Naive thymus-derived CD4-positive, alpha-beta T cell (primary cell): ENCODE measurements at regions not wholly inside any gene's neighbourhood (a gene's known extent, or its start where the extent isn't known, plus 50 kb on each side); places are given as distances from the start of the nearest gene placed in this dataset.

Experiments used
- ATAC-seq: fragments of 150-1000 bp; cut with Tn5 transposase; 2 replicates; pipeline ENCODE4 v1.10.0; 2021; ENCODE audit warnings: mild to moderate bottlenecking, moderate library complexity
- CTCF ChIA-PET: fragments of 350-600 bp; sonication (Branson Sonifier 250); formaldehyde crosslinking; loops from one replicate; lab custom pipeline; 2021; ENCODE audit warnings: antibody characterized with exemption; lab: Charles Lee
- POLR2A ChIA-PET: fragments of 350-600 bp; sonication (Branson Sonifier 250); formaldehyde crosslinking; loops from one replicate; lab custom pipeline; 2021; ENCODE audit warnings: antibody characterized with exemption, inconsistent platforms; lab: Charles Lee
- DNase-seq, 9 donors: peaks; one replicate each; pipeline versions ENCODE4 v3.0.0 to v3.0.0-alpha.2; 2020 to 2022; ENCODE audit warnings: mixed read lengths in 1 of 9
- H3K27ac ChIP-seq: one replicate; pipeline ENCODE4 v1.7.0; 2013; ENCODE audit warnings: mild to moderate bottlenecking, low read depth, low read length, moderate library complexity
- H3K27me3 ChIP-seq, 2 donors: one replicate each; pipeline ENCODE4 v1.7.0; 2013; ENCODE audit warnings: low read length in 2 of 2, mild to moderate bottlenecking in 2 of 2, moderate library complexity in 2 of 2; ENCODE audit not compliant: control insufficient read depth in 2 of 2, insufficient read depth in 2 of 2
- H3K36me3 ChIP-seq, 3 experiments: 1 replicate in 2 of 3; 2 replicates in 1 of 3; pipeline ENCODE4 v1.7.0; 2013; ENCODE audit warnings: low read length in 3 of 3, mild to moderate bottlenecking in 3 of 3, moderate library complexity in 1 of 3; ENCODE audit not compliant: insufficient read depth in 3 of 3, control insufficient read depth in 2 of 3
- H3K4me1 ChIP-seq, 2 donors: one replicate each; pipeline ENCODE4 v1.7.0; 2013; ENCODE audit warnings: low read length in 2 of 2, mild to moderate bottlenecking in 2 of 2, moderate library complexity in 1 of 2; ENCODE audit not compliant: control insufficient read depth in 2 of 2, insufficient read depth in 2 of 2
- H3K4me3 ChIP-seq: 2 replicates; pipeline ENCODE4 v1.7.0; 2013; ENCODE audit warnings: mild to moderate bottlenecking, low read length
- H3K9me3 ChIP-seq, 3 experiments: 1 replicate in 2 of 3; 2 replicates in 1 of 3; pipeline ENCODE4 v1.7.0; 2013; ENCODE audit warnings: low read length in 3 of 3; ENCODE audit not compliant: control insufficient read depth in 2 of 3
- H3K27ac Mint-ChIP-seq, 9 donors: one replicate each; pipeline ENCODE4 v1.8.0; 2020 to 2022; ENCODE audit warnings: mixed read lengths in 9 of 9, mild to moderate bottlenecking in 8 of 9, moderate library complexity in 5 of 9, inconsistent platforms in 2 of 9
- H3K27me3 Mint-ChIP-seq, 5 donors: one replicate each; pipeline ENCODE4 v1.8.0; 2021 to 2022; ENCODE audit warnings: mixed read lengths in 5 of 5, mild to moderate bottlenecking in 1 of 5
- H3K36me3 Mint-ChIP-seq, 5 donors: one replicate each; pipeline ENCODE4 v1.8.0; 2020 to 2022; ENCODE audit warnings: mixed read lengths in 5 of 5, mild to moderate bottlenecking in 3 of 5, inconsistent platforms in 1 of 5
- H3K4me1 Mint-ChIP-seq, 7 donors: one replicate each; pipeline ENCODE4 v1.8.0; 2020 to 2022; ENCODE audit warnings: mixed read lengths in 7 of 7, mild to moderate bottlenecking in 3 of 7, inconsistent platforms in 1 of 7
- H3K4me3 Mint-ChIP-seq, 10 donors: one replicate each; pipeline ENCODE4 v1.8.0; 2020 to 2022; ENCODE audit warnings: mild to moderate bottlenecking in 10 of 10, mixed read lengths in 10 of 10, moderate library complexity in 6 of 10, inconsistent platforms in 2 of 10
- H3K9me3 Mint-ChIP-seq, 11 donors: one replicate each; pipeline ENCODE4 v1.8.0; 2020 to 2022; ENCODE audit warnings: mixed read lengths in 11 of 11, mild to moderate bottlenecking in 4 of 11, inconsistent platforms in 1 of 11, moderate library complexity in 1 of 11
- intact Hi-C, 2 donors: fragments of 100-400 bp; cut with micrococcal nuclease; formaldehyde crosslinking; loops; one replicate each; pipeline ENCODE4 v1.15.1; 2023

- Mint-ChIP-seq H3K27me3 (peaks cover 0 to 15% (median 15%) of the 10 kb centered on the region in 5 donors), H3K9me3 (peaks cover 0 to 4% (median 0%) of the 10 kb centered on the region in 11 donors), H3K4me3 (no peak overlapping the region), H3K36me3 (no peaks in the 10 kb centered on the region), H3K4me1 (no peaks in the 10 kb centered on the region), H3K27ac (no peak overlapping the region)
- Histone ChIP-seq H3K9me3 (no peaks in the 10 kb centered on the region), H3K4me1 (no peaks in the 10 kb centered on the region), H3K36me3 (no peaks in the 10 kb centered on the region), H3K27ac (no peak overlapping the region), H3K4me3 (no peak overlapping the region), H3K27me3 (no peaks in the 10 kb centered on the region)
- ATAC-seq (no peak), DNase-seq (no peak)
- ChIA-PET CTCF (no interaction called here), POLR2A (no interaction called here)
- intact Hi-C loops: no loop called here
These were observed 195.6 kb downstream of the ZNF326 start for GRCh38 chr1:90190523-90190922.

DNA sequence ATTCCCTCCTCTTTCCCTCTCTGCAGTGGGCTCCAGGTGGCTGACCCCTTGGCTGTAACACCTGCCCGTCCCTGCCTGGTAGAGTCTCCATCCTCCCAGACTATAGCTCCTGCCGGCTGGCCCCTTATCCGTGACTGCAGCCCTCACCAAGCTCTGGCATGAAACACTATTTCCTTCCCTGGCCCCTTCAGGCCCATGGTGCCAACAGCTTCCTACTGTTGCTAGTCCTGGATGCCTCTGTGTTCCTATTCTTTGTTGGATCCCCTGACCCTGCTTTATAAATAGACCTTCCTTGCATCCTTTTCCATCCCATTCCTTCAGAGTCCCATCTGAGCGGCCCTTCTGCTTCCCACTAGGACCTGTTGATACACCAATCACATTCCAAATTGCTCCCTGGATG is 195.0 kb downstream of the ZNF326 start:
- DNase-seq (no peak), ATAC-seq (no peak)
- no peaks in the 10 kb centered on the region for H3K27me3 ChIP-seq
- no peak overlapping the region for H3K4me3 Mint-ChIP-seq
- ChIA-PET POLR2A (no interaction called here), CTCF (no interaction called here)
- no peak overlapping the region for H3K4me3 ChIP-seq
- no peaks in the 10 kb centered on the region for H3K4me1 ChIP-seq
- H3K27ac Mint-ChIP-seq: no peak overlapping the region
- no peaks in the 10 kb centered on the region for H3K36me3 Mint-ChIP-seq
- H3K9me3 ChIP-seq: no peaks in the 10 kb centered on the region
- H3K27me3 Mint-ChIP-seq: peaks cover 0 to 18% (median 15%) of the 10 kb centered on the region in 5 donors
- intact Hi-C loops: no loop called here
- H3K4me1 Mint-ChIP-seq: no peaks in the 10 kb centered on the region
- H3K27ac ChIP-seq: no peak overlapping the region
- peaks cover 0 to 4% (median 0%) of the 10 kb centered on the region in 11 donors for H3K9me3 Mint-ChIP-seq
- H3K36me3 ChIP-seq: no peaks in the 10 kb centered on the region

GRCh38 chr1:90187323-90187585 is 192.3 kb downstream of the ZNF326 start:
- no peaks in the 10 kb centered on the region for H3K9me3 ChIP-seq
- H3K27ac ChIP-seq: no peak overlapping the region
- Mint-ChIP-seq H3K27ac (no peak overlapping the region), H3K4me1 (no peaks in the 10 kb centered on the region), H3K4me3 (no peak overlapping the region), H3K9me3 (peaks cover 0 to 7% (median 0%) of the 10 kb centered on the region in 11 donors), H3K36me3 (no peaks in the 10 kb centered on the region), H3K27me3 (peaks cover 0 to 22% (median 17%) of the 10 kb centered on the region in 5 donors)
- intact Hi-C loops: no loop called here
- no peaks in the 10 kb centered on the region for H3K27me3 ChIP-seq
- H3K4me3 ChIP-seq: no peak overlapping the region
- CTCF ChIA-PET: no interaction called here
- ATAC-seq (no peak), DNase-seq (no peak)
- POLR2A ChIA-PET: no interaction called here
- no peaks in the 10 kb centered on the region for H3K36me3 ChIP-seq
- no peaks in the 10 kb centered on the region for H3K4me1 ChIP-seq

DNA sequence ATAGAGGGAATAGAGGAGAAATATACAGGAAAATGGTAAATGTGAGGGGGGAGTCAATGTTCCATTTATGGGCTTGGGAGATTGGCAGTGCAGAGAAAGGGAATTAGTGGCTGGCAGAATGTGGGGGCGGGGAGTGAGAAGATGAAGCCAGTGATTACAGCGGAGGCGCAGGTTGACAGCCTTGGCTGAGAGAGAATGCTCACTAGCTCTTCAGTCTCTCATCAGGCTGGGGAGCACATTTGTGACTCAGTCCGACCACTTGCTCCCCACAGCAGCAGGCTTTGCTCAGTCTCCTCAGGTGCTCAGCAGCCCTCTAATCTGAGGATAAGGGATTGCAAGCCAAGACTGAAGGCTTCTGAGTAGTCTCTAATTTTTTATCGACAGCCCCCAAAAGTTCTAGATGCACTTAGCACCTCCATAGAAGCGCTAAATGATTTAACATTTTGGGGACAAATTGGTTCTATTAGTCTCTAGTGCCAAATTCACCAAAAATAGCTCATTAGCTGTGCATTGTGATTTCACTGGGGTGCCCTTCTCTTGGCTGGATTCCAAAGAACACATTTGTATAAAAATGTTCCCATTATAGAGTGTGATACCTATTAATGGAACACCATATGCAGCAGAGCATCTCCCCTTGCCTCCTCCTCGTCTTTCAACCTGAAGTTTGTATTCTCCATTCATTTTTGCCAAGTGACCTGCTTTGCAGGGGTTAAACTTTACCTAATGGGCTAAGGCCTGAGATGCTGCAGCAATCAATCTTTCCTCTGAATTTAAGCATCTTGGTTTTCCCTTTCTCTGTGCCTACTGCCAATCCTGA is 191.8 kb downstream of the ZNF326 start:
- DNase-seq (no peak), ATAC-seq (no peak)
- intact Hi-C loops: no loop called here
- no peak overlapping the region for H3K27ac ChIP-seq
- Mint-ChIP-seq H3K4me1 (no peaks in the 10 kb centered on the region), H3K9me3 (peaks cover 0 to 7% (median 0%) of the 10 kb centered on the region in 11 donors), H3K4me3 (no peak overlapping the region), H3K27me3 (peaks cover 0 to 22% (median 17%) of the 10 kb centered on the region in 5 donors), H3K36me3 (no peaks in the 10 kb centered on the region), H3K27ac (no peak overlapping the region)
- no peaks in the 10 kb centered on the region for H3K27me3 ChIP-seq
- ChIA-PET CTCF (no interaction called here), POLR2A (no interaction called here)
- H3K9me3 ChIP-seq: no peaks in the 10 kb centered on the region
- no peak overlapping the region for H3K4me3 ChIP-seq
- H3K36me3 ChIP-seq: no peaks in the 10 kb centered on the region
- no peaks in the 10 kb centered on the region for H3K4me1 ChIP-seq

GRCh38 chr1:90176530-90176929 is 181.6 kb downstream of the ZNF326 start:
- H3K4me3 ChIP-seq: no peak overlapping the region
- intact Hi-C loops: no loop called here
- Mint-ChIP-seq H3K27ac (no peak overlapping the region), H3K36me3 (no peaks in the 10 kb centered on the region), H3K4me1 (no peaks in the 10 kb centered on the region), H3K4me3 (no peak overlapping the region), H3K9me3 (peaks cover 0 to 10% (median 0%) of the 10 kb centered on the region in 11 donors), H3K27me3 (peaks cover 0 to 16% (median 7%) of the 10 kb centered on the region in 5 donors)
- ChIA-PET CTCF (no interaction called here), POLR2A (no interaction called here)
- no peaks in the 10 kb centered on the region for H3K36me3 ChIP-seq
- H3K4me1 ChIP-seq: no peaks in the 10 kb centered on the region
- DNase-seq (no peak), ATAC-seq (no peak)
- H3K9me3 ChIP-seq: no peaks in the 10 kb centered on the region
- H3K27ac ChIP-seq: no peak overlapping the region
- H3K27me3 ChIP-seq: no peaks in the 10 kb centered on the region

- Histone ChIP-seq H3K27ac (no peak overlapping the region), H3K4me1 (no peaks in the 10 kb centered on the region), H3K36me3 (no peaks in the 10 kb centered on the region), H3K9me3 (no peaks in the 10 kb centered on the region), H3K27me3 (no peaks in the 10 kb centered on the region), H3K4me3 (no peak overlapping the region)
- no peak for DNase-seq
- no peak for ATAC-seq
- Mint-ChIP-seq H3K36me3 (no peaks in the 10 kb centered on the region), H3K9me3 (peaks cover 0 to 10% (median 0%) of the 10 kb centered on the region in 11 donors), H3K4me3 (no peak overlapping the region), H3K27ac (no peak overlapping the region), H3K27me3 (peaks cover 0 to 16% (median 7%) of the 10 kb centered on the region in 5 donors), H3K4me1 (no peaks in the 10 kb centered on the region)
- intact Hi-C loops: no loop called here
- CTCF ChIA-PET: no interaction called here
- POLR2A ChIA-PET: no interaction called here
These were observed 180.7 kb downstream of the ZNF326 start for GRCh38 chr1:90175490-90176167.

DNA sequence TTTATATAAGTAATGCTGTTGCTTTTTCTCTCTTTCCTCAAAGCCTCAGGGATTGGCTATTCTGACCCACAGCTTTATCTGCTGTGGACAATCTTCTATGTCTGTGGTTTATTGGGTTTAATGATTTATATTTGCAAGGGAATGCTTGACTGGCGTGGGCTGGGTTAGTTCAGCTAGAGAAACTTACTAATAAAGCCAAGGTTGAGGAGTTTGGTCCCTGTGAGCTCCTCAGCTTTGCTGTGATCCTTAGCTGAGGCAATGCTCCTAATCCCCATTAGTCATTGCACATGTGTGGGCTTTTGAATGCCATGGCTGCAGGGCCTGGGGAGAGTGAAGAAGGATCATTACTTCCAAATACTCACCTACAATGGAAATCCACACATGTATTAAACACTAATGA is 179.3 kb downstream of the ZNF326 start:
- H3K9me3 Mint-ChIP-seq: peaks cover 0 to 13% (median 4%) of the 10 kb centered on the region in 11 donors
- H3K4me3 ChIP-seq: no peak overlapping the region
- H3K27me3 ChIP-seq: no peaks in the 10 kb centered on the region
- DNase-seq: no peak
- intact Hi-C loops: no loop called here
- ATAC-seq: no peak
- CTCF ChIA-PET: no interaction called here
- H3K9me3 ChIP-seq: no peaks in the 10 kb centered on the region
- POLR2A ChIA-PET: no interaction called here
- no peaks in the 10 kb centered on the region for H3K36me3 Mint-ChIP-seq
- H3K27me3 Mint-ChIP-seq: peaks cover 0 to 17% (median 4%) of the 10 kb centered on the region in 5 donors
- no peak overlapping the region for H3K27ac ChIP-seq
- H3K36me3 ChIP-seq: no peaks in the 10 kb centered on the region
- no peaks in the 10 kb centered on the region for H3K4me1 Mint-ChIP-seq
- no peaks in the 10 kb centered on the region for H3K4me1 ChIP-seq
- H3K27ac Mint-ChIP-seq: no peak overlapping the region
- H3K4me3 Mint-ChIP-seq: no peak overlapping the region
